Neural progenitor cell (in vitro differentiated cells): ENCODE measurements at regions not wholly inside any gene's neighbourhood (a gene's known extent, or its start where the extent isn't known, plus 50 kb on each side); places are given as distances from the start of the nearest gene placed in this dataset.

ENCODE experiments used
- CTCF ChIP-seq: fragments of 200-600 bp; sonication (generic); IDR thresholded peaks from 2 replicates; pipeline ENCODE4 v1.5.1; 2017; ENCODE audit warnings: antibody characterized with exemption, mild to moderate bottlenecking
- EZH2 ChIP-seq: fragments of 200-600 bp; sonication (generic); IDR thresholded peaks from 2 replicates; pipeline ENCODE4 v1.6.1; 2017; ENCODE audit warnings: antibody characterized with exemption, mild to moderate bottlenecking, moderate library complexity
- EZH2phosphoT487 ChIP-seq: fragments of 200-600 bp; sonication (generic); IDR thresholded peaks from 2 replicates; pipeline ENCODE4 v1.6.1; 2017; ENCODE audit warnings: antibody characterized with exemption

- no peak for TF ChIP-seq CTCF
- TF ChIP-seq EZH2phosphoT487, result no peak
- TF ChIP-seq EZH2, result no peak
Measured at GRCh38 chr13:97761796-97762540, 191.5 kb upstream of the IPO5 start.
